Vagina (tissue), 2 donors: ENCODE measurements at regions not wholly inside any gene's neighbourhood (a gene's known extent, or its start where the extent isn't known, plus 50 kb on each side); places are given as distances from the start of the nearest gene placed in this dataset.

ENCODE experiments used
- DNase-seq, 2 donors: peaks; one replicate each; pipeline ENCODE4 v3.0.0-alpha.2; 2017; ENCODE audit errors: extremely low spot score in 2 of 2
- H3K27ac ChIP-seq: fragments of 200-600 bp; sonication (generic); one replicate; pipeline ENCODE4 v1.5.1; 2019
- H3K27me3 ChIP-seq: fragments of 200-600 bp; sonication (generic); one replicate; pipeline ENCODE4 v1.5.1; 2019
- H3K36me3 ChIP-seq, 2 donors: fragments of 200-600 bp; sonication (generic); one replicate each; pipeline ENCODE4 v1.5.1; 2017 to 2019
- H3K4me1 ChIP-seq: fragments of 200-600 bp; sonication (generic); one replicate; pipeline ENCODE4 v1.5.1; 2019
- H3K4me3 ChIP-seq, 2 donors: fragments of 200-600 bp; sonication (generic); 1 replicate in 1 of 2; 2 replicates in 1 of 2; pipeline ENCODE4 v1.5.1; 2016 to 2019
- H3K9me3 ChIP-seq: fragments of 200-600 bp; sonication (generic); one replicate; pipeline ENCODE4 v1.5.1; 2019
- POLR2A ChIP-seq, 2 donors: fragments of 450-650 bp; IDR thresholded peaks; one replicate each; pipeline ENCODE4 v1.6.1; 2017; ENCODE audit warnings: antibody characterized with exemption in 2 of 2, mild to moderate bottlenecking in 2 of 2, moderate library complexity in 2 of 2
- POLR2AphosphoS5 ChIP-seq, 2 donors: sonication (generic); formaldehyde crosslinking; IDR thresholded peaks; one replicate each; pipeline ENCODE4 v1.9.0; 2017; ENCODE audit warnings: antibody characterized with exemption in 2 of 2, mild to moderate bottlenecking in 2 of 2, low read depth in 1 of 2; ENCODE audit not compliant: insufficient read depth in 1 of 2
- intact Hi-C: fragments of 100-400 bp; cut with DNase I; formaldehyde crosslinking; loops from one replicate; pipeline ENCODE4 v1.15.1; 2023
- TF ChIP-seq, protein P1 (sequence below), 3 experiments: fragments of 450-650 bp in 2 of 3; fragments of 200-600 bp in 1 of 3; sonication (generic) in 1 of 3; IDR thresholded peaks; one replicate each; pipeline ENCODE4 v1.5.1; 2017 to 2019; ENCODE audit warnings: antibody characterized with exemption in 3 of 3, mild to moderate bottlenecking in 2 of 3, moderate library complexity in 2 of 3

DNA sequence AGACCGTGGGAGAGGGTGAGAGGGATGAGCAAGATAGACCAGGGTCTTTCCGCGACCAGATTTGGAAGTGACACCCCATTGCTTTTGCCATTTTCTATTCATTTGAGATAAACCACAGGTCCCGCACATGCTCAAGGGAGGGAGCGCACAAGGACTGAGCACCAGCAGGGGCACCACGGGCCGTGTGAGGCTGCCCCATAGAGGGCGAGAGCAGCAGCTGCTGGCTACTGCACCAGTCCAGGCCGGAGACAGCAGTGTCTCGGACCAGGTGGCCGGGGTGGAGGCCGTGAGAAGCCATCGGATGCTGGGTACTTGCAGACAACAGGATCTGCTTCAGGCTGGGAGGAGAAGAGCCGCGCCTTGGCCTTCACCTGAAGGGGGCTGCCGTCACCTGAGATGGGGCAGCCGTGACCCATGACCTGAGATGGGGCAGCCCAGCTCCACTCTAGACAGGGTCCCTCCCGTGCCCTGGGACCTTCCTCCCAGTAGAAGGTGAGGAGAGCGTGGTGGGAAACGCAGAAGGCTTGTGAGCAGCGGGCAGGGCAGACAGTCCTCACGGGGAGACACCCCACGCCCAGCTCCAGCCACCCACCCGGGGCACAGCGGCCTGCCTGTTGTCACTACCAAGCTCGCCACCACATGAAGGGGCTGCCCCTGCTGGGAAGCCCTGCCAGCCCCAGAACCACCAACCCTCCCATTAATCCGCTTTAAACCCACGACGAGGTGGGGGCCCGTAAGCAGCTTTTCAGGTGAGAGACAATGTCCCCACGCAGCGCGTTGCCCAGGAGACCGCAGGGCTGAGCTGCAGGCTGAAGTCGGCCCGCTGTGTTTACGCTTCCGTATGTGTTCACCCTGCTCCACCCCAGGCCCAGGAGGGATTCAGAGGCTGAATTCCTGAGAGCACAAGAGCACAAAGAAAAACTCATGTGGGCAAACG is 61.7 kb upstream of the FBRSL1 start:
- no peak overlapping the region for H3K27ac ChIP-seq
- no peaks in the 10 kb centered on the region for H3K9me3 ChIP-seq
- DNase-seq, result no peak
- peaks cover 37% of the 10 kb centered on the region for H3K4me1 ChIP-seq
- TF ChIP-seq, protein P1, sequence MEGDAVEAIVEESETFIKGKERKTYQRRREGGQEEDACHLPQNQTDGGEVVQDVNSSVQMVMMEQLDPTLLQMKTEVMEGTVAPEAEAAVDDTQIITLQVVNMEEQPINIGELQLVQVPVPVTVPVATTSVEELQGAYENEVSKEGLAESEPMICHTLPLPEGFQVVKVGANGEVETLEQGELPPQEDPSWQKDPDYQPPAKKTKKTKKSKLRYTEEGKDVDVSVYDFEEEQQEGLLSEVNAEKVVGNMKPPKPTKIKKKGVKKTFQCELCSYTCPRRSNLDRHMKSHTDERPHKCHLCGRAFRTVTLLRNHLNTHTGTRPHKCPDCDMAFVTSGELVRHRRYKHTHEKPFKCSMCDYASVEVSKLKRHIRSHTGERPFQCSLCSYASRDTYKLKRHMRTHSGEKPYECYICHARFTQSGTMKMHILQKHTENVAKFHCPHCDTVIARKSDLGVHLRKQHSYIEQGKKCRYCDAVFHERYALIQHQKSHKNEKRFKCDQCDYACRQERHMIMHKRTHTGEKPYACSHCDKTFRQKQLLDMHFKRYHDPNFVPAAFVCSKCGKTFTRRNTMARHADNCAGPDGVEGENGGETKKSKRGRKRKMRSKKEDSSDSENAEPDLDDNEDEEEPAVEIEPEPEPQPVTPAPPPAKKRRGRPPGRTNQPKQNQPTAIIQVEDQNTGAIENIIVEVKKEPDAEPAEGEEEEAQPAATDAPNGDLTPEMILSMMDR (IDR thresholded peaks at IDR 0.05), result no peak
- TF ChIP-seq POLR2AphosphoS5 (IDR thresholded peaks at IDR 0.05; ENCODE audit: insufficient read depth in 1 of 2, low read depth in 1 of 2), result no peak
- TF ChIP-seq POLR2A (IDR thresholded peaks at IDR 0.05), result no peak
- H3K27me3 ChIP-seq, result peaks cover 5% of the 10 kb centered on the region
- no peaks in the 10 kb centered on the region for H3K36me3 ChIP-seq
- no peak overlapping the region for H3K4me3 ChIP-seq
- intact Hi-C loops, result no loop called here

DNA sequence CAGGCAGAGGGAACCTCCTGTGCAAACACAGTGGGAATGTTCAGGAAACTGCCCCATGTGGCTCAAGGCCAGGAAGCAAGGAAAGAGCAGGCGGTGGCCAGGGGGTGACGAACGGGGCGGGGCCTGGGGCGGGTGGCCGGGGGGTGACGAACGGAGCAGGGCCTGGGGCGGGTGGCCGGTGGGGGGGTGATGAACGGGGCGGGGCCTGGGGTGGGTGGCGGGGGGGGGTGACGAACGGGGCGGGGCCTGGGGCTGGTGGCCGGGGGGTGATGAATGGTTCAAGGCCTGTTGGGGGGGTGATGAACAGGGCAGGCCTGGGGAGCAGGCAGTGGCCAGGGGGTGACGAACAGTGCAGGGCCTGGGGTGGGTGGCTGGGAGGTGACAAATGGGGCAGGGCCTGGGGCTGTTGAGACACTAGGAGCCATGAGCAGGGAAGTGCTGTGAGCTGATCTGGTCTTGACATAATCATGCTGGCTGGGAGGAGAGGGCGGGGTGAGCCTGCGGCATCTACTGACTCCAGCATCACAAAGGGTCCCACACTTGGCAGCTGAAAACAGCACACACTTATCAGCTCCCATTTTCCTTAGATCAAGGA is 62.7 kb upstream of the FBRSL1 start:
- DNase-seq, result no peak
- H3K27me3 ChIP-seq, result peaks cover 5% of the 10 kb centered on the region
- no peak overlapping the region for H3K4me3 ChIP-seq
- no peak overlapping the region for H3K27ac ChIP-seq
- H3K4me1 ChIP-seq, result peaks cover 28% of the 10 kb centered on the region
- TF ChIP-seq, protein P1 (IDR thresholded peaks at IDR 0.05), result no peak
- no peak for TF ChIP-seq POLR2A (IDR thresholded peaks at IDR 0.05)
- TF ChIP-seq POLR2AphosphoS5 (IDR thresholded peaks at IDR 0.05; ENCODE audit: insufficient read depth in 1 of 2, low read depth in 1 of 2), result no peak
- no peaks in the 10 kb centered on the region for H3K9me3 ChIP-seq
- no peaks in the 10 kb centered on the region for H3K36me3 ChIP-seq
- intact Hi-C loops, result no loop called here

DNA sequence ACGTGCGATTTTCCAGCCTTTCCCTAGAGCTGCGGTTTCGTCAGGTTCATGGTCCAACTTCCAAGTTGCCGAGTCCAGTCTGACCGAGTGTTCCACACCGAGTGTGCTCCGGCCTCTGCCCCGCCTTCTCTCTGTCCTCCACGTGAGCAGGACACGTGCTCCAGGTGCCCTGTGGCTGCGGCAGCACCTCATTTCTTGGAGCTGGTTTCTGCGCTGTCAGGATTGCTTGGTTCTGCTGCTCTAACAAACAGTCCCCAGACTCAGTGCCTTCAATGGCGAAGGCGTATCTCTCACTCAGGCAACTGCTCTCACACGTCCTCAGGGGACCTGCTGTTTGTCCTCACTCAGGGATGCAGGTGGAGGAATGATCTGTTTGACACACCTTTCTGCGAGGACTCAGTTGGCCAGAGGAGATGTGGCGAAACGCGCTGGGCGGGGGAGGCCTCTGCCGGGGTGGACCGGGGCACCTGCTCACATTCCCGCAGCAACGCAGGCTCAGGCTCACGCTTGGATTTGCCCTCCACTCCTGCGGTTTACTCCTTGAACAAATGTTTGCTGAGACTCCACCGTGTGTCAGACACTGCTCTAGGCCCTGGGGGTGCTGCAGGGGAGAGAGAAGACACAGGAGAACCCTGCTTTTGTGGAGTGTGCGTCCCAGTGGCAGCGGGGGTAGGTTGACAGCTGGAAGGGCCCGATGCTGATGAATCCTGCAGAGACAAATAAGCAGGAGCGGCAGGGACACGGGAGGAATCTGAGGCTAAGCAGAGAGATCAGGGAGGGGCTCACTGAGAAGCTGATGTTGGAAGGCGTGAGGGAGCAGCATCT is 63.4 kb upstream of the FBRSL1 start:
- no peak overlapping the region for H3K4me3 ChIP-seq
- H3K36me3 ChIP-seq, result no peaks in the 10 kb centered on the region
- no peak overlapping the region for H3K27ac ChIP-seq
- TF ChIP-seq, protein P1 (IDR thresholded peaks at IDR 0.05), result no peak
- TF ChIP-seq POLR2AphosphoS5 (IDR thresholded peaks at IDR 0.05; ENCODE audit: insufficient read depth in 1 of 2, low read depth in 1 of 2), result no peak
- intact Hi-C loops, result no loop called here
- no peak for DNase-seq
- no peaks in the 10 kb centered on the region for H3K9me3 ChIP-seq
- peaks cover 28% of the 10 kb centered on the region for H3K4me1 ChIP-seq
- peaks cover 5% of the 10 kb centered on the region for H3K27me3 ChIP-seq

DNA sequence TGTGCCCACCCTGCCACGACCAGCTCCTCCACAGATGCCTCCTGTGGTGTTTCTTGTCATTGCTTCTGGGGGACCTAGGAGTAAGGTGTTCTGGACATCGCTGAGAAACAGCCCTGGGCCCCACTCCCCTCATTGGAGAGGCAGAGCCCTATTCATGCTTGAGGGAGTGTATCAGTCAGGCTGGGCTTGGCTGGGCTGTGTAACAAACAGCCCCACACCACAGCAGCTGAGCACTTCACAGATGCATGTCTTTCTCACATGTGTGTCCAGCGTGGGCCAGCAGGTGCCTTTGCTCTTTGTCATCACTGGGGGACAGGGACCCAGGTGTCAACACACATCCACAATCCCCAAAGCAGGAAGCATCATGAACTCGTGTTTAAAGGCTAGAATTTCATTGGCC is 65.1 kb upstream of the FBRSL1 start:
- no peaks in the 10 kb centered on the region for H3K36me3 ChIP-seq
- DNase-seq, result no peak
- H3K4me3 ChIP-seq, result no peak overlapping the region
- H3K27ac ChIP-seq, result no peak overlapping the region
- TF ChIP-seq, protein P1 (IDR thresholded peaks at IDR 0.05), result no peak
- TF ChIP-seq POLR2AphosphoS5 (IDR thresholded peaks at IDR 0.05; ENCODE audit: insufficient read depth in 1 of 2, low read depth in 1 of 2) (no peak), POLR2A (IDR thresholded peaks at IDR 0.05) (no peak)
- H3K9me3 ChIP-seq, result no peaks in the 10 kb centered on the region
- intact Hi-C loops, result no loop called here
- peaks cover 15% of the 10 kb centered on the region for H3K4me1 ChIP-seq
- peaks cover 5% of the 10 kb centered on the region for H3K27me3 ChIP-seq
